ENCODE measurements at regions not wholly inside any gene's neighbourhood (a gene's known extent, or its start where the extent isn't known, plus 50 kb on each side); places are given as distances from the start of the nearest gene placed in this dataset.

GRCh38 chr3:191068946-191069813 lies 129.9 kb upstream of the OSTN start:
- H3K27ac ChIP-seq (ENCODE audit: low read depth in 1 of 2, low read length in 2 of 2), result no peak overlapping the region
- WGBS (ENCODE audit: insufficient coverage), result no CpG with 5 or more reads among the region's 5 CpGs
- H3K36me3 ChIP-seq (replicated peaks in 1 of 2; ENCODE audit: control insufficient read depth in 1 of 2, insufficient read depth in 2 of 2, low read length in 2 of 2), result no peaks in the 10 kb centered on the region
- peaks cover 0 to 2% (median 0%) of the 10 kb centered on the region in 3 donors for H3K27me3 Mint-ChIP-seq (ENCODE audit: low read depth in 3 of 3)
- no peak overlapping the region for H2AFZ ChIP-seq (ENCODE audit: insufficient read depth, low read depth, low read length, poor library complexity, severe bottlenecking)
- intact Hi-C loops (cut with micrococcal nuclease), result no loop called here
- H3K4me2 ChIP-seq (replicated peaks; ENCODE audit: extremely low read depth, low read length, poor library complexity, severe bottlenecking), result no peak overlapping the region
- no peaks in the 10 kb centered on the region for H3K4me1 ChIP-seq (ENCODE audit: control insufficient read depth in 1 of 2, insufficient read depth in 2 of 2, low read length in 2 of 2)
- no peak overlapping the region for H3K4me3 ChIP-seq (replicated peaks in 1 of 3; ENCODE audit: low read depth in 2 of 3, low read length in 3 of 3)
- no peak overlapping the region for H3K9ac ChIP-seq (ENCODE audit: insufficient read depth, low read length, poor library complexity, severe bottlenecking)
- no peaks in the 10 kb centered on the region for H3K36me3 Mint-ChIP-seq
- DNase-seq, result no peak
- H3K9me3 Mint-ChIP-seq, result peaks cover 0 to 3% (median 0%) of the 10 kb centered on the region in 7 donors
- no peaks in the 10 kb centered on the region for H3K4me1 Mint-ChIP-seq
- H4K20me1 ChIP-seq (ENCODE audit: insufficient read depth, low read length), result no peaks in the 10 kb centered on the region
- H3K4me3 Mint-ChIP-seq, result no peak overlapping the region
- no peaks in the 10 kb centered on the region for H3K79me2 ChIP-seq (ENCODE audit: insufficient read depth, low read length)
- no peaks in the 10 kb centered on the region for H3K27me3 ChIP-seq (ENCODE audit: control insufficient read depth in 2 of 2, insufficient read depth in 2 of 2, low read length in 2 of 2)
- no peaks in the 10 kb centered on the region for H3K9me3 ChIP-seq (replicated peaks in 1 of 2; ENCODE audit: control insufficient read depth in 1 of 2, insufficient read depth in 1 of 2, low read length in 2 of 2)
- TF ChIP-seq, protein P1, sequence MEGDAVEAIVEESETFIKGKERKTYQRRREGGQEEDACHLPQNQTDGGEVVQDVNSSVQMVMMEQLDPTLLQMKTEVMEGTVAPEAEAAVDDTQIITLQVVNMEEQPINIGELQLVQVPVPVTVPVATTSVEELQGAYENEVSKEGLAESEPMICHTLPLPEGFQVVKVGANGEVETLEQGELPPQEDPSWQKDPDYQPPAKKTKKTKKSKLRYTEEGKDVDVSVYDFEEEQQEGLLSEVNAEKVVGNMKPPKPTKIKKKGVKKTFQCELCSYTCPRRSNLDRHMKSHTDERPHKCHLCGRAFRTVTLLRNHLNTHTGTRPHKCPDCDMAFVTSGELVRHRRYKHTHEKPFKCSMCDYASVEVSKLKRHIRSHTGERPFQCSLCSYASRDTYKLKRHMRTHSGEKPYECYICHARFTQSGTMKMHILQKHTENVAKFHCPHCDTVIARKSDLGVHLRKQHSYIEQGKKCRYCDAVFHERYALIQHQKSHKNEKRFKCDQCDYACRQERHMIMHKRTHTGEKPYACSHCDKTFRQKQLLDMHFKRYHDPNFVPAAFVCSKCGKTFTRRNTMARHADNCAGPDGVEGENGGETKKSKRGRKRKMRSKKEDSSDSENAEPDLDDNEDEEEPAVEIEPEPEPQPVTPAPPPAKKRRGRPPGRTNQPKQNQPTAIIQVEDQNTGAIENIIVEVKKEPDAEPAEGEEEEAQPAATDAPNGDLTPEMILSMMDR (IDR thresholded peaks at IDR 0.05), result no peak
- H3K27ac Mint-ChIP-seq, result no peak overlapping the region

- H3K36me3 ChIP-seq (replicated peaks in 1 of 2; ENCODE audit: control insufficient read depth in 1 of 2, insufficient read depth in 2 of 2, low read length in 2 of 2), result no peaks in the 10 kb centered on the region
- H3K27ac ChIP-seq (ENCODE audit: low read depth in 1 of 2, low read length in 2 of 2), result no peak overlapping the region
- H3K9me3 Mint-ChIP-seq, result peaks cover 0 to 2% (median 0%) of the 10 kb centered on the region in 7 donors
- H3K4me1 ChIP-seq (ENCODE audit: control insufficient read depth in 1 of 2, insufficient read depth in 2 of 2, low read length in 2 of 2), result no peaks in the 10 kb centered on the region
- no peaks in the 10 kb centered on the region for H4K20me1 ChIP-seq (ENCODE audit: insufficient read depth, low read length)
- H3K4me3 ChIP-seq (replicated peaks in 1 of 3; ENCODE audit: low read depth in 2 of 3, low read length in 3 of 3), result no peak overlapping the region
- intact Hi-C loops (cut with micrococcal nuclease), result no loop called here
- no peaks in the 10 kb centered on the region for H3K9me3 ChIP-seq (replicated peaks in 1 of 2; ENCODE audit: control insufficient read depth in 1 of 2, insufficient read depth in 1 of 2, low read length in 2 of 2)
- no peaks in the 10 kb centered on the region for H3K4me1 Mint-ChIP-seq
- H2AFZ ChIP-seq (ENCODE audit: insufficient read depth, low read depth, low read length, poor library complexity, severe bottlenecking), result no peak overlapping the region
- TF ChIP-seq, protein P1 (IDR thresholded peaks at IDR 0.05), result no peak
- DNase-seq, result no peak
- no peaks in the 10 kb centered on the region for H3K36me3 Mint-ChIP-seq
- H3K4me3 Mint-ChIP-seq, result no peak overlapping the region
- H3K79me2 ChIP-seq (ENCODE audit: insufficient read depth, low read length), result no peaks in the 10 kb centered on the region
- no peak overlapping the region for H3K27ac Mint-ChIP-seq
- H3K4me2 ChIP-seq (replicated peaks; ENCODE audit: extremely low read depth, low read length, poor library complexity, severe bottlenecking), result no peak overlapping the region
- H3K9ac ChIP-seq (ENCODE audit: insufficient read depth, low read length, poor library complexity, severe bottlenecking), result no peak overlapping the region
- WGBS (ENCODE audit: insufficient coverage), result no CpG with 5 or more reads among the region's 1 CpG
- peaks cover 0 to 2% (median 0%) of the 10 kb centered on the region in 3 donors for H3K27me3 Mint-ChIP-seq (ENCODE audit: low read depth in 3 of 3)
- no peaks in the 10 kb centered on the region for H3K27me3 ChIP-seq (ENCODE audit: control insufficient read depth in 2 of 2, insufficient read depth in 2 of 2, low read length in 2 of 2)
These were observed 132.4 kb upstream of the OSTN start for GRCh38 chr3:191066669-191067068.

Data from CD14-positive monocyte (primary cell).